GM12878 (cell line): ENCODE measurements at regions not wholly inside any gene's neighbourhood (a gene's known extent, or its start where the extent isn't known, plus 50 kb on each side); places are given as distances from the start of the nearest gene placed in this dataset.

Experiments used
- BCL3 ChIP-seq: IDR thresholded peaks from 2 replicates; pipeline ENCODE4 v1.6.1; 2011; ENCODE audit warnings: borderline replicate concordance, low read depth, mild to moderate bottlenecking, moderate library complexity, low read length; ENCODE audit not compliant: insufficient read depth, poor library complexity, severe bottlenecking
- CEBPB ChIP-seq, 2 experiments: fragments of 150-350 bp in 1 of 2; IDR thresholded peaks; 2 replicates each; pipeline ENCODE4 v1.6.1; 2012 to 2014; ENCODE audit warnings: low read depth in 2 of 2, low read length in 2 of 2, borderline replicate concordance in 1 of 2, inconsistent platforms in 1 of 2
- CUX1 ChIP-seq: IDR thresholded peaks from 2 replicates; pipeline ENCODE4 v1.6.1; 2012; ENCODE audit warnings: improper control_type of control experiment, low read depth, low read length; ENCODE audit not compliant: insufficient replicate concordance
- E2F4 ChIP-seq: IDR thresholded peaks from 2 replicates; pipeline ENCODE4 v1.6.1; 2012; ENCODE audit warnings: low read depth, low read length, improper control_type of control experiment
- E4F1 ChIP-seq: fragments of 450-650 bp; IDR thresholded peaks from 2 replicates; pipeline ENCODE4 v1.6.1; 2018; ENCODE audit warnings: borderline replicate concordance, mild to moderate bottlenecking; ENCODE audit not compliant: partially characterized antibody
- ESRRA ChIP-seq: IDR thresholded peaks from 2 replicates; pipeline ENCODE4 v1.6.1; 2012; ENCODE audit warnings: mild to moderate bottlenecking, low read length, improper control_type of control experiment
- GABPA ChIP-seq: IDR thresholded peaks from 2 replicates; pipeline ENCODE4 v1.6.1; 2014; ENCODE audit warnings: antibody characterized with exemption, low read depth, mild to moderate bottlenecking, inconsistent platforms
- MTA2 ChIP-seq: fragments of 450-650 bp; IDR thresholded peaks from 2 replicates; pipeline ENCODE4 v1.6.1; 2016; ENCODE audit warnings: low read depth, mild to moderate bottlenecking, moderate library complexity
- NFYA ChIP-seq: IDR thresholded peaks from 2 replicates; pipeline ENCODE4 v1.6.1; 2011; ENCODE audit warnings: low read depth, mild to moderate bottlenecking, low read length, improper control_type of control experiment, borderline replicate concordance
- RELA ChIP-seq: fragments of 450-650 bp; IDR thresholded peaks from 2 replicates; pipeline ENCODE4 v1.8.0; 2014; ENCODE audit warnings: borderline replicate concordance; ENCODE audit not compliant: partially characterized antibody
- RUNX3 ChIP-seq: IDR thresholded peaks from 2 replicates; pipeline ENCODE4 v1.6.1; 2012; ENCODE audit warnings: low read length, inconsistent platforms
- SPI1 ChIP-seq: IDR thresholded peaks from 2 replicates; pipeline ENCODE4 v1.6.1; 2011; ENCODE audit warnings: low read depth, mild to moderate bottlenecking, low read length, moderate library complexity, borderline replicate concordance; ENCODE audit not compliant: insufficient read depth
- SRF ChIP-seq, 2 experiments: IDR thresholded peaks; 2 replicates each; pipeline ENCODE4 v1.6.1; 2011; ENCODE audit warnings: low read depth in 2 of 2, low read length in 2 of 2, mild to moderate bottlenecking in 1 of 2, moderate library complexity in 1 of 2
- TARDBP ChIP-seq: IDR thresholded peaks from 2 replicates; pipeline ENCODE4 v1.6.1; 2016; ENCODE audit warnings: borderline replicate concordance
- TBL1XR1 ChIP-seq: IDR thresholded peaks from 2 replicates; pipeline ENCODE4 v1.6.1; 2012; ENCODE audit warnings: low read depth, low read length, improper control_type of control experiment
- USF1 ChIP-seq: IDR thresholded peaks from 2 replicates; pipeline ENCODE4 v1.6.1; 2011; ENCODE audit warnings: borderline replicate concordance, low read depth, mild to moderate bottlenecking, moderate library complexity, mixed read lengths, low read length; ENCODE audit not compliant: insufficient read depth; ENCODE audit errors: extremely low read length
- YY1 ChIP-seq: IDR thresholded peaks from 2 replicates; pipeline ENCODE4 v1.6.1; 2011; ENCODE audit warnings: low read depth, mild to moderate bottlenecking, low read length
- ZNF207 ChIP-seq: fragments of 450-650 bp; IDR thresholded peaks from 2 replicates; pipeline ENCODE4 v1.6.1; 2014; ENCODE audit warnings: antibody characterized with exemption, mild to moderate bottlenecking, borderline replicate concordance
- ZNF24 ChIP-seq: fragments of 450-650 bp; IDR thresholded peaks from 2 replicates; pipeline ENCODE4 v1.6.1; 2017; ENCODE audit warnings: antibody characterized with exemption, mild to moderate bottlenecking
- ZNF622 ChIP-seq: fragments of 450-650 bp; IDR thresholded peaks from 2 replicates; pipeline ENCODE4 v1.6.1; 2017; ENCODE audit warnings: mild to moderate bottlenecking, inconsistent platforms

GRCh38 chrX:131747173-131747572 is 203.3 kb downstream of the OR13H1 start (continued):
- TF ChIP-seq SRF (IDR thresholded peaks at IDR 0.05; ENCODE audit: low read depth in 2 of 2, low read length in 2 of 2) (0 out of 4 replicates have a peak, but pooled peaks of 1 of the 2 experiments have one; percentile 33), CEBPB (IDR thresholded peaks at IDR 0.05; ENCODE audit: borderline replicate concordance in 1 of 2, low read depth in 2 of 2, low read length in 2 of 2) (no peak), TARDBP (no peak), RUNX3 (no peak), ESRRA (no peak), CUX1 (no peak), YY1 (peak; percentile 92), SPI1 (peak; percentile 43; the same call in 1 of the 2 replicates), USF1 (no peak), ZNF622 (no peak), MTA2 (no peak), NFYA (no peak), TBL1XR1 (0 out of 2 replicates have a peak, but pooled peaks have one; percentile 36), ZNF24 (no peak), E4F1 (no peak), ZNF207 (no peak), BCL3 (no peak), RELA (no peak), GABPA (0 out of 2 replicates have a peak, but pooled peaks have one; percentile 26), E2F4 (no peak)
